GM10266 (cell line): ENCODE measurements at regions not wholly inside any gene's neighbourhood (a gene's known extent, or its start where the extent isn't known, plus 50 kb on each side); places are given as distances from the start of the nearest gene placed in this dataset.

Experiments used
- DNase-seq: peaks from one replicate; pipeline ENCODE4 v3.0.0; 2012; ENCODE audit errors: extremely low spot score
- CTCF ChIP-seq: IDR thresholded peaks from 2 replicates; pipeline ENCODE4 v1.5.1; 2012; ENCODE audit warnings: mild to moderate bottlenecking, low read depth; ENCODE audit not compliant: control insufficient read depth, insufficient read depth; ENCODE audit errors: missing control alignments

- TF ChIP-seq CTCF: no peak
- DNase-seq: no peak
These were observed 66.4 kb upstream of the BHLHE23 start for GRCh38 chr20:63072991-63073737.

GRCh38 chr20:63072231-63072791 lies 65.5 kb upstream of the BHLHE23 start:
- no peak for TF ChIP-seq CTCF
- no peak for DNase-seq

- TF ChIP-seq CTCF: no peak
- DNase-seq: no peak
These were observed 64.9 kb upstream of the BHLHE23 start for GRCh38 chr20:63071541-63072181.

- DNase-seq: no peak
- TF ChIP-seq CTCF: no peak
These were observed 64.2 kb upstream of the BHLHE23 start for GRCh38 chr20:63070771-63071540.

GRCh38 chr20:63070301-63070625 lies 63.5 kb upstream of the BHLHE23 start:
- TF ChIP-seq CTCF: no peak
- DNase-seq: no peak

- TF ChIP-seq CTCF: no peak
- DNase-seq: no peak
These were observed 62.1 kb upstream of the BHLHE23 start for GRCh38 chr20:63068711-63069367.
